ENCODE measurements at regions not wholly inside any gene's neighbourhood (a gene's known extent, or its start where the extent isn't known, plus 50 kb on each side); places are given as distances from the start of the nearest gene placed in this dataset.

DNA sequence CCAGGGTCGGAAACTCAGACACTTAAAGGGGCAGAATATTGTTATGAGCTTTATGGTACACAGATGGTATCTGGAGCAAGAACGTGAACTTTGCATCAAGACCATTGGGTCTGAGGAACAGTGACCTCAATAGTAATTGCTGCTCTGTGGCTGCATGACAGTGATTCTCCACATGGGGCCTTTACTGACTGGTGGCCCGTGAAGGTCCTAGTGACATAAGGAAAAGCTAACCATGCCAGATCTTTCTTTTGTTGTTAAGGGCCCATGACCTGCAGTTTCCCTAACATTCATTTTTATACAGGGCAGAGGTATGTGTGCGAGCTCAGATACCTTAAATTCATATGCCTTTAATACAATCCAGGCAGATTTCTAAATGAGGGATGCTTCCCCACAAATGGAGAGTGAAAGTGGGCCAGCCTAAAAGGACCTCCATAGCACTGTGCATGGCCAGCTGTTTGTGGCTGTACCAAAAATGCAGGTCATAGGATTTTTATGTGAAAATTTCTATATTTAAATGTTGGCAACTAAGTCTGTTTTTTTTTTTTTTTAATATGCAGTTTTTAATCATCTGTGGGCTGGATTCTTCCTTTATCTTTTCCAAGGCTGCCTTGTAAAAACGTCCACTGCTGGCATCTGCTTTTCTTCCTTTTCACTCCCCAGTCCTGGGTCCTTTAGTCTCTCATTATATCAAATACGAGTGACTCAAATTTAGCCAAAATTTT is 188.0 kb upstream of the IL12A start:
- no peak for DNase-seq

DNA sequence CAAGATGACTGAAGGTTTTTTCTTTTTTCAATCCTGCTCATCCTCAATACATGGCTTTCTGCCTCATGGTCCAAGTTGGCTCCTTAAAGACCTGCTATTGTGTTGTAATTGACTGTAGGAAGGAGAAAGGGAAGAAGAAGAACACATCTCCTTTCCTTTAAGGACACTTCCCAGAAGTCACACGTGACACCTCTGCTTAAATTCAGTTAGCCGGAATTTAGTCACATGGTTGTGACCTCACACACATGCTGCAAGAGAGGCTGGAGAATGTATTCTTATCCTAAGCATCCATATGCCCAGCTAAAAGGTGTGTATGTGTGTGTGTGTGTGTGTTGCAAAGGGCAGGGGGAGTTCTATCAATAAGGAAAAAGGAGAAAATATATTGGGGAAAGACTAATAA is 185.8 kb upstream of the IL12A start:
- no peak for DNase-seq

DNA sequence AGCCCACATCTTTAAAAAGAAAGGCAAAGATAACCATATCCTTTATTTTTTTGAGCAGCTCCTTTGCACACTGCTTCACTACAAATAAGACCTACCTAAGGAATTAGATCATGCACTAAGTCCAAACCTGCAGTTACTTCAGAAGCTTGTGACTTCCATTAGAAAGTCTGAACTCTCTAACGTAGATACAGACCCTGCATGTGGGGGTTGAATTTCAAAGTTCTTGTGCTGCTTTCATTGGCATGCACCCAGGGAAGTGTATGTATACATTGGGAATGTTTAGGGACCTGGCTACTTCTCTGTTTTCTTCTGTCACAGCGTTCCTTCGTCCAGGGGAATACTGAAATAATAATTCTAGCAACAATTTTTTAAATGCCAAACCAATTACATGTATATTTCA is 185.2 kb upstream of the IL12A start:
- no peak for DNase-seq

DNA sequence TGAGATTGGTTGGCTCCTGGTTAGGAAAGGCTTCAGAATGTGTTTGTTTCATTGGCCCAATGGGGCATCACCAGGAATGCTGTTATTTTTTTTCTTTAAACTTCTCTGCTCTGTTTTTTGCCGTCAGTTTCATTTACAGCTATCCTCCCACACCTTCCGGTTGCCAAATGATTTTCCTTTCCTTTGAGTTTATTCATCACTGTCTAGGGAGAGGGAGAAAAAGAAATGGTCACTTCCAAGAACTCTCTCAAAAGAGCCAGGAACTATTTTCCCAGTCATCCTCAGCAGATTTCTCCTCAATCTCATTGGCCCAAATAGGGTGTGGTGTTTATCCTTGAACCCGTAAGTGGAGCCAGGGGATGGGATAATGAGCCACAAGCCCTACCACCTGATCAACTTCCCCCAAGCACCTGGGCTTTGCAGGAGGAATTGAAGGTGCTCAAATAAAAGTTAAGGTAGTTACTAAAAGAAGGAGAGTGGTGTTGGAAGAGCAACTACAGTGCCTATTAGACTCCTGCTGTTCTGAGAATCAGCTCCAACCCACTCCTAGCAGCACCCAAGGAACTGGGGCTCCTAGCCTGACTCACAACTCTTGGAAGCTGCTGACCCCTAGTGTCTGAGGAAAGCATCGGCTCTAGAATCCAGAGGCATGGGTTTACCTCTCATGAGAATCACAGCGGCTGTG is 183.8 kb upstream of the IL12A start:
- peak; percentile 86 for DNase-seq

DNA sequence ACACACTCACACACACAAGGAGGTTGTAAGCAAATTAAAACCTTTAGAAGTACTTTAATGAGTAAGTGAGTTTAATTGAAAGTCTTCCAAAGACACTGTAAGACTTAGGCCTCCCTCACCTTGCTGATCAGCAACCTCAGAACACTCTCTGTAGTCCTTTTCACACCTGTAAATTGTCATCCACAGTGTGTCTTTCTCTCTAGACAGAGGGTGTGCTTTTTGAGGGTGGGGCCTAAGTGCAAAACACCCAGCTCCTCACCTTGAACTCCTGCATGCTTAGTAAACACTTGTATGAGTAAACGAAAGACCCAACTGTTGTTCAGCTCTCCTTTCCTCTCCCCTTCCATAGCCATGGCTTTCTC is 183.2 kb upstream of the IL12A start:
- no peak for DNase-seq

DNA sequence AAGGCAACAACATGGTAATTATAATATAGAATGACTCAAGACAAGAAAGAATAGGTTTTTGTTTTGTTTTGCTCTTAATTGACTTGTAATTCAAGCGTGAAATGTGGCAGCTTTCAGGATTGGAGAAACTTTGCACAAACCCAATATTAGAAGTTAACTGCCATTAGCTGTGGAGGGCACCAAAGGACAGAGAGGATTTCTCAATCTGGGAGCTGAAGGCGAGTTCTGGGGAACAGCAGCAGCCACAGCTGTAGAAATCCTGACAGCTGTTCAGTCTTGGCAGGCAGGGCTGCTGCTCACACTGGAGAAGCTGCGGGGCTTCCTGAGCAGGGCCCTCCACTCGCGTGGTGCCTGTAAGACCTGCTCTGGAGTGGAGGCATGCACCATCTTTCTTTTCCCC is 182.2 kb upstream of the IL12A start:
- no peak for DNase-seq

DNA sequence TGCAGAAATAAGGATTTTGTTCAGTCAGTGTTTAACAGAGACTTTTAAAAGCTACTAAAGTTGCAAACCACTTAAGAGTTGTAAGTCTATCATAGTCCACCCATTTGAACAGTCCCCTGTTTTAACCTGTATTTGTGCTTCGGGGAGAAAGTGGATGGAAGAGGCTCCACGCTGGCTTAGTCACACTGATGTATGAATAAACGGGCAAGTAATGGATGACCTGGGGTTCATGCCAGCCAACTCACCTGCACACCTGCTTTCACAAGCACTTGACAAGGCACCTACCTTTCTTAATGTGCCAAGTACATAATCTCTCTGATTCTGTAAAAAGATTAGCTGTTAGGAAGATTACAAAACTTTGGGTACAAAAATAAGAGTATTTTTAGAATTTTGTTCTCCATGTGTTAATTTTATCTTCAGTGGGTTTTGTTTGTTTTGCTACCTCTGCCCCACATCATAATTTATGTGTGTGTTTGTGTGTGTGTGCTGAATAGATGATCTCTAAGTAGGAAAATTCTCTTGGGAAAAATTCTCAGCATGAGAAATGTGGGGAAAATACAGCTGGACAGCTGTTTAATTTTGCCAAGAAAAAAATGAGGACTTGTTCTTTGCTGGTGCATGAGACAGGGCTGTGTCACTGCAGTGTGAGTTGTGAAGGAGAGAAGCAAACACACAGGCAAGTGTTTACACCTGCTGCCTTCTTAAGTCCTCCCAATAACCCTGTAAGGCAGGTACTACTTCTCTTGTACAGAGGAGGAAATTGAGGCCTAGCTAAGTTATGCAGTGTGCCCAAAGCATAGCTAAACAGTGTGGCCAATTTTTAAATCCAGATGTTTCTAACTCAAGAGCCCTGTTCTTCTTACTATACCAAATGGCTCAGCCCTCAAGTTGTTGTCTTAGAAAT is 181.2 kb upstream of the IL12A start:
- no peak for DNase-seq

DNA sequence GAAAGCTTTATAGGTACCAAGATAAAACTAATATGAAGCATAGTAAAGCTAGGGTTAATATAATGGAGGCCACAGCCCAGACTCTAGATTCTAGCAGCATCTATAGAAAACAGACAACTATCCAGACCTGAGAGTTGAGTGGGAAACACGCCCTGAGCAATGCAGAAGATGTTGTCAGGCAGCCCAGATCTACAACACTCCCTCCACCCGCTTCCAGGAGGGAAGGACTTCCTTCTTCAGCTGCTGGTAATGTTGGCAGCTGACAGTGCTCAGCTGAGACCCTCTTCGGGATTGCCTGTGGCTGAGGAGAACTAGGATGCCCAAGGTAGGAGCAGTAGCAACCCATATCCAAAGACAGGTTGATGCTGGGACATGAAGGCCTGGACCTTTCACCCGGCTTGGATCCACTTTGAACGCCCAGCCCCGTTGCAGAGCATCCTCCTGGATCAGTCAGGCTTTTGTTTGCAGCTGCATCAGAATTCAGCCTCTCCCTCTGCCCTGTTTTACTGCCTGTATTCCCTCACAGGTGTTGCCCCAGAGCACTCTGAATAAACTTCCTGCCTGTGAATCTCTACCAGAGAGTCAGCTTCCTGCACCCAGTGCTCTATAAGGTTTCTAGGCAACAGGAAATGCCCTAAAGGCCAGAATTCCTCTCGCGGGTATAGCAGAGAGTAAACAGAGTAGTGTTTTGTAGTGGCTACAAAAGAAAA is 174.7 kb upstream of the IL12A start:
- no peak for DNase-seq

DNA sequence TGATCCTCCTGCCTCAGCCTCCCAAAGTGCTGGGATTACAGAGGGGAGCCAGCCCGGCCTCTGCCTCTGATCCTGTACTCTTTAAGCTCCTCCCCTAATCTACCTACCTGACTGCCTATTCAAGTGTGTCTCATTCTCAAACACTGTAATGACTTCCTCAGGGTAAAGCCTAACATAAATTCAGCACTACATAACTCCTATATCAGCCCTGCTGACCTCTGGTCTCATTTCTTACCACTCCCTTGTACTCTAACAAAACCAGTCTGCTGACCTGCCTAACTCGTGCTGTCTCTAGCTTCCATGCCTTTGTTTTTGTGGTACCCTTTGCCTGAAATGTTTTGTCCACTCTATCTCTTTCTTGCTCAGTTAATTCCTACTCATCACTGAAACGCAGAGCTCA is 172.1 kb upstream of the IL12A start:
- no peak for DNase-seq

DNA sequence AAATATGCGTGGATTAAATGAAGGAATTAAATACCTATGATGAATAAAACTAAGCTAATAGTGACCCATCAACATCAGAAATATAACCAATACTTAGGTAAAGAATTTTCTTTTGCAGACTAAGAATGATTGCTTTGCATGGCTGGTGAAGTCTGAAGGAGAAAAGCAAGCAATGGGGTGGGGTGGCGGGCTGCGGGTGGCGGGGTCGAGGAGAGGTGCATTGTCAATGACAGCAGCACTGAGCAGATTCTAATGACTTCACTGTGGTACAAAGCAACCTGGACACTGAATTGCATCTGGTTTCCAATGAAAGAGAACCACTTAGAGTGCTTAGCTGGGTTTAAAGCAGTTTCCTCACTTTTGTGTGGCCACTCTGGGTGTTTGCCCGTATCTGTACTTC is 171.5 kb upstream of the IL12A start:
- DNase-seq, result no peak

DNA sequence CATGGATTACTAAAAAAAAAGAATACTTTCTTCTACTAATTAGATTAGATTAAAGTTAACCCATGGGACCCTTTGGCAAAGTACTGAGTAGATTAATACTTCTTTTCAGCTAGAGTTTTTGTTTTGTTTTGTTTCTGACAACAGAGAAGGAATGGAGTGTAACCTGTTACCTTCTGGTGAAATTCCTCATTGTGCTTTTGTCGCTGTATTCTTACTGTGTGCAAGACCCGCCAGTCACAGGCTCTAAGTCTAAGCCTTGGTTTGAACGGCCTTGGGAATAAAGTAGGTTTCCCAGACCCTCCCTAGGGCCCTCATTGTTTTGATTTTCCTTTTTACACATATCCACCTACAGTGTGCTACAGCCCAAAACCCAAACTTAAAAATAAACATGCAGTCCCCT is 171.1 kb upstream of the IL12A start:
- DNase-seq, result no peak

DNA sequence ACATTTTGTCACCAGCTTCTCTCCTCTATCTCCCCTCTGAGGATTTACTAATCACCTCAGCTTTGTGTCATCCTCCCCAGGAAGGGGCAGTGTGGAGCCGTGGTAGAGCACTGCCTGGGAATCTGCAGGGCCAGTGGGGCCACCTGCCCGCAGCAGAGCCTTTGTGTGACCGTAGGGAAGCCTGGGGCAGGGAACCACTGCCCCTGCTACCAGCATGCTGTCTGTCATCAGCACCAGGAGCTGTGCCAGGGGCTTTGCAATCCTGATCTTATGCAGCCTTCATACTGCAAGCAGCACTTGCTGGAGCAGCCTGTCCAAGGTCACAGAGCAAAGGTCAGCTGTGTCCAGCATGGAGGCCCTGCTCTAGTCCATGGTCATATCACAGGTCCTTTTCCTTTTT is 170.2 kb upstream of the IL12A start:
- DNase-seq, result no peak

DNA sequence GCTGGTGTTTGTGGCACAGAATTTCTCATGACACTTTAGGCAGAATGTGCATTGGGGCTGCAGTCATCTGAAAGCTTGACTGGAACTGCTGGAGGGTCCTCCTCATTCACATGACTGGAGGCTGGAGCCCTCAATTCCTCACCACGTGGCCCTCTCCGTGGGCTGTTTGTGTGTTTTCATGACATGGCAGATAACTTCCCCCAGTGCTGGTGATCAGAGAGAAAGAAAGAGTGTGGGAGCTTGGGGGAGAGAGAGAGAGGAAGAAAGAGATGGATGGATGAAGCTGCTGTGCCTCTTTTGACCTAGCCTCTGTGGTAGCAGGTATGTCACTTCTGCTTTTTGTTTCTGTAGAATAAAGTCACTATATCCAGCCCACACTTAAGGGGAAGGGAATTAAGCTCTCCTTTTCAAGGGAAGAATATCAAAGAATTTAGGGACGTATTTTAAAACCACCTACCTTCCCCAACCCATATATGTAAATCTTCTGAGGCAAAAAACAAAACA is 169.6 kb upstream of the IL12A start:
- DNase-seq, result no peak

DNA sequence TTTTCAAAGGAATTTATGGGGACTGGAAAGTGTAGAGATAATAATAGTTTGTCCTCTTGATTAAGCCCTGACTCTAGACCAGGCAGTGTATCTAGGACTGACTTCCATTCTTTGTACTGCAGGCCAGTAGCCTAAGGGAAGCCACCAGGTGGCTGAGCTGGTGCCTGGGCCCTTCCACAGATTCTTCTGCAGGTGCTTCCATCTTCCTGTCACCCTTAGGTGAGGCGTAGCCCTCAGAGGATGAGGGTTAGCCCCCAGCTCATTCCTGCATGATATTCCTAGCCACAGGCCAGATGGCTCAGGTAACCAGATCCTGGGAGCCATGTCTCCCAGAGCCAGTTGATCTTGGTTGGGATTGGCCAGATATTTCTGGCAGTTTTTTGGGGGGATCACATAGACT is 169.0 kb upstream of the IL12A start:
- DNase-seq, result no peak

DNA sequence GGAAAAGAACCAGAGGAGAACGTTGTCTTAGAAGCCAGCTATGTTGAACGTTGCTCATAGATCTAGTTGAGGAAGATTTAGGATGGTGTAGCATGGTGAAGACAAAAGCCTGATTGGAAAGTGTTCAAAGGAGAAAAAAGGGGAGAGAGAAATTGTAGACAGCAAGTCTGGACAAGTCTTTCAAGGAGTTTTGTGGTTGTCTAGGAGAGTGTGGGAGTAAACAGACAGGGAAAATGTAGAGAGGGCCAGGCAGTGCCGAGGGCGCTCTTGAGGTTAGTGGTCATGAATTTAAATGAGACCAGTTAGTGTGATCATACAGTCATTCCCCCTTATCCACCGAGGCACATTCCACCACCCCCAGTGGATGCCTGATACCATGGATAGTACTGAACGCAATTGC is 167.5 kb upstream of the IL12A start:
- DNase-seq, result peak; percentile 53

DNA sequence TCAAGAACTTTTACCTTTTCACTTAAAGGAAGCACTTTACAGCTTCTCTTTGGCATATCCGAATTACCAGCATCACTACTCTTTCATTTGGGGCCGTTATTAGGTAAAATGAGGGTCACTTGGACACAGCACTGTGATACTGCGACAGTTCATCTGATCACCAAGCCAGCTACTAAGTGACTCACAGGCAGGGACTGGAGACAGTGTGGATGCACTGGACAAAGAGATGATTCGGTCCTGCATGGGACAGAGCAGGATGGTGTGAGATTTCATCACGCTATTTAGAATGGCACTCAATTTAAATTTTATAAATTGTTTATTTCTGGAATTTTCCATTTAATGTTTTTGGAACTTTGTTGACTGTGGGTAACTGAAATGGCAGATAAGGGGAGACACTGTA is 166.9 kb upstream of the IL12A start:
- DNase-seq, result no peak

DNA sequence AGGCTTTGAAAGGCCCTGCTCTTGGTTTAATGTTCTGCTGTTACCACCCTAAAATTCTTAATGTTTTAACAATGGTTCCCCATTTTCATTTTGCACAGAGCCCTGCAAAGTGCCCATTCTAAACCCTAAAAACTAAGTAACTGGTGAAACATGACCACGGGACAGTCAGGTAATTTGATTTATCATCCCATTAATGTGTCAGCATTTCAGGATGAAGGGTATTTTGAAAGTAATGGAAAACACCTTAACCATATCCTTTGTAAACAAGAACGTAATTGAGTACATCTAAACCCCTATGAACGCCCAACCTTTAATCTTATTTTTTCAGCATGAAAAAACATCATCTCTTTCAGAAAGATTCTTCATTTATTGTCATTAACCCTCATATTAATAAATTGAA is 164.9 kb upstream of the IL12A start:
- no peak for DNase-seq

DNA sequence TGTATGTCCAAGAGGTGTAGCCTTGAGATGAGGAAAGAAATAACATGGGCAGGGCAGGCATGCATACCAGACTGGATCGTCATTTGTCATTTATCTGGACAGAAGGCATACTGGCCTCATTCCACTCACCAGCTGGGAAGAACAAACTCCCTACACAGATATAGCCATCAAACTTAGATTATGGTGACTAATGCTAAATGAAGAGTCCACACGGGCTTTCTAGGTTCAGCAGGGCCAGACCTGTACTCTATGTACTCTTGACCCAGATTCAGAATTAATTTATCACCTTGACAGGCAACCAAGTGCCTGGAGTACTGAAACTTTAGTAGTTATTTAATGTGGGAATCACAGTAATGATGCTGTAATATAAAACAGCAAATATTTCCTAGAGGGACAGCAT is 164.3 kb upstream of the IL12A start:
- DNase-seq, result peak; percentile 71

DNA sequence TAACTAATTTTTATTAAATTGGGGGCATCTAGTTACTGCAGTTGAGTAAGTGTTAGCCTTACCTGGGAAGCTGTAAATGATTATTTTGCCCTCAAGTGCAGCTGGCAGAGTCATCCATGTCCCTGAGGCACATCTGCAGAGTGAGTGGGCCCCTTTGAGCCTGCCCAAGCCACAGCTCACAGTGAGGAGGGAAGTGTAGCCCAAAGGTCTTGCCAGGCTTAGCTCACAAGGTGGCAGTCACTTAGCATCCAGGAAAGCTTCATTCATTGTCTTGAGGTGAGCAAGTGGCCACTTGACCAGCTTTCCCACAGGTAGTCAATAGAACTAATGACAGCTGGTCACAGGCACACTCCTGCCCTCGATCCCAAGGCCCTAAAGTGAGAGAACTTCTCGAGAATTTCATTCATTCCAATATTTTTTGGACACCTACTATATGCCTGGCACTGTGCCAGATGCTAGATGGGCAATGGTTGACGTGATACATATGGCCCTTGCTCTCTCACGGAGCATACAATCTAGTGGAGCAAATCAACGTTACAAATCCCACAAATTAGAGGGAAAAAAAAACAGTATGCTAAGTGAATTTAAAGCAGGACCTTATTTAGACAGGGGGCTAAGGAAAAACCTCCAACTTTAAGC is 163.3 kb upstream of the IL12A start:
- DNase-seq, result no peak

DNA sequence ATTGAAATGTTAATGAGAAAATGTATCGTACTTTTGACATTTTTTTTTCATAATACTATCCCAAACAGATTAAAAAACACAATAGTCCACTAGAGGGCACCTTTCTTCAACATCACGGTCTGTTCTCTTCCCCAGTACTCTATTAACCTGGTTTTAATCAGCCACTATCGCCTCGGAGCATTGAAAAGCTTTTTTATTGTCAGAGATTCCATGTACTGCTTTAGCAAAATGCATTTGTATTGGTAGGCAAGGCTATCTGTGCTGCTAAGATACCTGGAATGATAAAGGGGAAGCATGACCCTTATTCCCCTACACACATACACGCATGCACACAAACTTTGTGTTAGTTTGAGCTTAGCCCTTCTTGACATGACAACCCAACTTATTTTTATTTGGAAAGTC is 160.1 kb upstream of the IL12A start:
- DNase-seq, result peak; percentile 89

DNA sequence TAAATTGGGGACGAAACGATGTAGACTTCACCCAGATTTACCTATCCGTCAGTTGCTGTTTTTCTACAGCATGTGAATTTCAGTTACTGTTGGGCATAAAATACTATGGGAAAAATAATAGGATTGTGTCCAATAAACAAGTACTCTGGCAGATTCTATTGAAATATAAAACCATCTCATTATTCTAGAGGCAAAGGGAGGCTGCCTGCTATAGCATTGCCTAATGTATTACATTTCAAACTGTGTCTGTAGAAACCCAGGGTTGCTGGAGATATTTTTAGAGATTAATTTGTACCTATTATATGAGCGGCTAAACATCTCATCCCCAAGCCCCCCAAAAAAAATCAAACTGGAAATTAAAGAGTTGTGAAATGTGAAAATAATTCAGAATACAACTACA is 159.6 kb upstream of the IL12A start:
- DNase-seq, result no peak

DNA sequence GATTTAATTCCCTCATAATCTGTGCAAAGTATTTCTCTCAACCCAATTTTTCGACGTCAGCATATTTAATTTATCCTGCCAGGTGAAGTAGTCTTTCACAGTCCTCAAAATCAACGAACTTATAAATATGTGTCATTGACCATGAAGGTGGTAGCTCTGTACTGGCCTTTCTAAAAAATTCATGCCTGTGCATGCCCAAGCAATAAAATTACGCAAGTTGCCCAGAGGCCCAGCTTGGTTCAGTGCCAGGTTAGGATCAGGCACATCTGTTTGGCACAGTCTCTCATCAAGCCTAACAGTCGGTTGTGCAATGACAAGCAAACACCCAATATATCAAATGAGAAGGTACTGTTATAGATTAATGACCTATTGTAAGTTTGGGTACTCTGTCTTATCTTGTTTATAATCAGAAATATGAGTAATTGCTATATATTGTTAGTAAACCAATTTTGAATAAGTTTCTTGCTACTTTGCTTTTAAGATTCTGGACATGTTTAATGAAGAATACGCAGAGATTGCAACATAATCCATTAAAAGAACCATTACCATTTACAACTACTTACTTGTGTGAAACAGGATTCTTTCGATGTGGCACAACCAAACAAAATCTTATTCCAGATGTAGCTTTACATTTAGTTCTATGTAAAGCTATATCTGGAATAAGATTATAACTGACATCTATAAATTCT is 159.0 kb upstream of the IL12A start:
- peak; percentile 9 for DNase-seq
